HEK293T (cell line): ENCODE measurements at regions not wholly inside any gene's neighbourhood (a gene's known extent, or its start where the extent isn't known, plus 50 kb on each side); places are given as distances from the start of the nearest gene placed in this dataset.

Experiments used
- ARNT ChIP-seq: fragments of 450-650 bp; IDR thresholded peaks from 2 replicates; pipeline ENCODE4 v1.6.1; 2017; ENCODE audit warnings: mild to moderate bottlenecking
- BHLHE40 ChIP-seq: fragments of 450-650 bp; IDR thresholded peaks from 2 replicates; pipeline ENCODE4 v1.6.1; 2016; ENCODE audit warnings: mild to moderate bottlenecking, moderate library complexity, borderline replicate concordance
- SP1 ChIP-seq: fragments of 450-650 bp; IDR thresholded peaks from 2 replicates; pipeline ENCODE4 v1.6.1; 2017
- SUZ12 ChIP-seq: fragments of 450-650 bp; IDR thresholded peaks from 2 replicates; pipeline ENCODE4 v1.6.1; 2016; ENCODE audit warnings: mild to moderate bottlenecking
- ZNF384 ChIP-seq: fragments of 450-650 bp; IDR thresholded peaks from 2 replicates; pipeline ENCODE4 v1.6.1; 2016

GRCh38 chr1:88186911-88187310 is 497.2 kb upstream of the PKN2 start:
- TF ChIP-seq SP1 (no peak), ARNT (no peak), BHLHE40 (no peak), SUZ12 (no peak), ZNF384 (no peak)
